Nucleus accumbens (tissue), 56 donors: ENCODE measurements at regions not wholly inside any gene's neighbourhood (a gene's known extent, or its start where the extent isn't known, plus 50 kb on each side); places are given as distances from the start of the nearest gene placed in this dataset.

ENCODE experiments used
- DNase-seq, 56 donors: peaks; one replicate each; lab custom pipeline; 2025; lab: John Stamatoyannopoulos, UW

DNA sequence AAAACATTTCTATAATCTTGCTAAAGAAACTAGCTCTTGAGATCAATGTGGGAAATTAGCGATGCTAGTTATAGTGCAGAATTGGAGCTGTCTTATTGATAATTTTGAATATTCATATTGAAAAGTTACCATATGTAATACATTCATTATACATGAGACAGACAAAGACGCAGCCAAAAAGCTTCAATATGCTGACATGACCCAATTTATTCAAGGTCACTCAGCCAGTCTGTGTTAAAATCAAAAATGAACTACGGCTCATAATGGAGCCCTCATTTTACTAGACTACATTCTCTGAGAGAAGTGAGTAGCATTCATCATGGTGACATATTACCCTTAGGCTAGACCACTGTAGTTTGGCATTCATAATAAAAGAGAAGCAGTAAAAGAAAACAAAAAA, 107.3 kb upstream of the GABRG2 start:
- no peak for DNase-seq

DNA sequence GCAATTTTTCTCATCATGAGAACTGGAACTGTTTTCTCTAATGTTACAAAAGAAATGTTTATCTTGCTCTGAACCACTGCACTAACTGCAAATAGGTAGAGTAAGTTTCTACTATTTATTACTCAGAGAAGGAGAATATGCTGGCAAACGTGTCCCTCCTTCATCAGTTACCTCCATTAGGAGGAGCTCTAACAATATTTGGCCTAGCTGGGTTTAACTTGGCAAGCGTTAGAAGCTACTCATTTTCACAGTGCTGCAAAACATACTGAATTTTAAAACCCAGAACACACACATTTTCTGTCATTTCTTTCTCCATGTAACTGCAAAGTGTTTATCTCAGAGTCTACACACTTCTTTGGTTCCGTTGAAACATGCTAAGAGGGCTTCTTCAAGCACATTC, 101.0 kb upstream of the GABRG2 start:
- DNase-seq: peak in 6 of 56 donors; percentile 2 to 16 (median 6)

DNA sequence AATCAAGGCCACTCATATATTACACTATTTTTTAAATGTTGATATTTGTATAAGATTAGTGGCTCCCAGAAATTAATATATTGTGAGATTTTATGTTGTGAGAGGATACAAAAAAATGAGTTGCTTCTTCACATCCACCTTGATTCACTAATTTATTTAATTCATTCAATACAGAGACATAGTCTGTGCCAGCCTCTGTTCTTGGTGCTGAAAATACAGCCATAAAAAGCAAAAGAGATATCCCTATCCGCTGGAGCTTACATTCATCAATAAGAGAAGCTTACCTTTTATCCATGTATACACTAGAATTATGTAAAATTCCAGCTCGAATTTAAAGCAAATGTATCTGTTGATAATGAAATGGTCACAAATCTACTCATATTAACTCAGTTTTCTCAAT, 92.2 kb upstream of the GABRG2 start:
- no peak for DNase-seq

DNA sequence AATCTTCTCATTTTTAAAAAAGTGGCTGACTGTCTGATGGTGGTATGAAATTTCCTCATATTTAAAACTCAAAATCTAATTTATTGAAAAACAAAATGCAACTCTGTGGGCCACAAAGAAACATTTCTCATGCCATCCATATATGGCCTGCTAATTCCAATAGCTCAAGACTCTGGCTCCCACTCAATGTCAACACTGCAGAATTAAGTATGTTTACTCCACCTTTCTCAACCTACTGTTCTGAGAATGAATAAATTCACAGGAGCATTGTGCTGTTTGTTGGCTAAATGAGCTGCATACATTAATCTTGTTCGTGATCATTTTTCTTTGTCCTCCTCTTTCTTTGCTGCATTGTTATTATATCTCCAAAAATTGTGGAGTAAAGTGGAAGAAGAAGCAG, 79.5 kb upstream of the GABRG2 start:
- DNase-seq: no peak
